HFF-Myc (cell line): ENCODE measurements at regions not wholly inside any gene's neighbourhood (a gene's known extent, or its start where the extent isn't known, plus 50 kb on each side); places are given as distances from the start of the nearest gene placed in this dataset.

Experiments
- DNase-seq: peaks from one replicate; pipeline ENCODE4 v3.0.0-alpha.2; 2011; ENCODE audit warnings: low read depth; ENCODE audit errors: extremely low read depth
- H3K4me3 ChIP-seq: replicated peaks from 2 replicates; pipeline ENCODE4 v1.5.1; 2011; ENCODE audit warnings: low read depth, mild to moderate bottlenecking, control low read depth, low read length
- TF ChIP-seq, protein P1 (sequence below): IDR thresholded peaks from 2 replicates; pipeline ENCODE4 v1.5.1; 2012; ENCODE audit warnings: mild to moderate bottlenecking, low read depth, low read length, control low read depth; ENCODE audit errors: missing control alignments

DNA sequence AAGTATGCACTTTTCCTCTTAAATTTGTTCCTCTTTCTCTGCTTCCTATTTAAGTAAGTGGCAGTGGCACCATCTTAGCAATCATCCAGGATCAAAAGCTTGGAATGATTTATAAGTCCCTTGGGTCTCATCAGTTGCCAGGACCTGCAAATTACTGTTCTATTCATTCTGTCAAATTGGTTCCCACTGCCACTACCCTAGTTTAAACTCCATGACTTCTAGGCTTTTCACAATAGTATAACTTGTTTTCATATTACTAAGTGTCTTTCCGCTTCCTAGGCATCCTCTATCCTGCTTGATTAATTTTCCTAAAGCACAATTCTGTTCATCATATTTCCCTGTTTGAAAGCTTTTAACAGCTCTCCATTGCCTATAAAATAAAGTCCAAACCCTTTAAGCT, 363.9 kb upstream of the MEF2C start:
- TF ChIP-seq, protein P1, sequence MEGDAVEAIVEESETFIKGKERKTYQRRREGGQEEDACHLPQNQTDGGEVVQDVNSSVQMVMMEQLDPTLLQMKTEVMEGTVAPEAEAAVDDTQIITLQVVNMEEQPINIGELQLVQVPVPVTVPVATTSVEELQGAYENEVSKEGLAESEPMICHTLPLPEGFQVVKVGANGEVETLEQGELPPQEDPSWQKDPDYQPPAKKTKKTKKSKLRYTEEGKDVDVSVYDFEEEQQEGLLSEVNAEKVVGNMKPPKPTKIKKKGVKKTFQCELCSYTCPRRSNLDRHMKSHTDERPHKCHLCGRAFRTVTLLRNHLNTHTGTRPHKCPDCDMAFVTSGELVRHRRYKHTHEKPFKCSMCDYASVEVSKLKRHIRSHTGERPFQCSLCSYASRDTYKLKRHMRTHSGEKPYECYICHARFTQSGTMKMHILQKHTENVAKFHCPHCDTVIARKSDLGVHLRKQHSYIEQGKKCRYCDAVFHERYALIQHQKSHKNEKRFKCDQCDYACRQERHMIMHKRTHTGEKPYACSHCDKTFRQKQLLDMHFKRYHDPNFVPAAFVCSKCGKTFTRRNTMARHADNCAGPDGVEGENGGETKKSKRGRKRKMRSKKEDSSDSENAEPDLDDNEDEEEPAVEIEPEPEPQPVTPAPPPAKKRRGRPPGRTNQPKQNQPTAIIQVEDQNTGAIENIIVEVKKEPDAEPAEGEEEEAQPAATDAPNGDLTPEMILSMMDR = no peak
- H3K4me3 ChIP-seq = no peak overlapping the region
- DNase-seq = no peak

DNA sequence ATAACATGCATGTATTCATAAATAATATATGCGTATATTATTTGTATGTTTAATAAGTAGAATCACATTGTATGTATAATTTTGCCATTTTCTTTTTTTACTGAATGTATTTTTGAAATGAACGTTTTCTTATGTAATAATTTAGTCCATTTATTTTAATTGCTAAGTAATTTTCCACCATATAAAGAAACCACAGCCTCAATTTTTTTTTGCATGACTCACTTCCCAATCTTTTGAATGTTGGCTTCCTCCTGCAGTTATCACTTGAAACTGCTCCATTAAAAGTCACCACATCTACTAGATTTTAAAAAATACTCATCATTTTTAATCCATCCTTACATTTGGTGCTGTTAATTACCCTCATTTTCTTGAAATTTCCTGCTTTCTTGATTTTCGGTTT, 363.3 kb upstream of the MEF2C start:
- no peak for DNase-seq
- TF ChIP-seq, protein P1 = no peak
- H3K4me3 ChIP-seq = no peak overlapping the region

DNA sequence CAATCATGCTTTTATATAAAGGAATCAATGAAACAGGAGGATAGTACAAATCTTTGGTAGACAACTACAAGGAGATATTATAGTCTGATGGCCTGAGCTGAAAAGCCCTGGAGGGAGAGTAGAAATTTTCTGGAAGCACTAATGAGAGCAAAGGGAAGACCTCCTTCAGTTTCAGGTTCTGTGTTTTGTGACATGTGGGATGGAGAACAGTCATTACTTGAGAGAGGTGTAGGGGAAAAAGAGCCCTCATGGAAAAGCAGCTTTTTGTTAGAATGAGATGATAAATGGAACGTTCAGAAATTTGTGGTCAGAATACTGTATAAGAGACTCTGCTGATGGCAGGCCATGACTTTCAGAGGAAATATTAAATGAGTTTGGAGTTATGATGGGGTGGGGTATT, 360.6 kb upstream of the MEF2C start:
- DNase-seq = no peak
- TF ChIP-seq, protein P1 = no peak
- H3K4me3 ChIP-seq = no peak overlapping the region

DNA sequence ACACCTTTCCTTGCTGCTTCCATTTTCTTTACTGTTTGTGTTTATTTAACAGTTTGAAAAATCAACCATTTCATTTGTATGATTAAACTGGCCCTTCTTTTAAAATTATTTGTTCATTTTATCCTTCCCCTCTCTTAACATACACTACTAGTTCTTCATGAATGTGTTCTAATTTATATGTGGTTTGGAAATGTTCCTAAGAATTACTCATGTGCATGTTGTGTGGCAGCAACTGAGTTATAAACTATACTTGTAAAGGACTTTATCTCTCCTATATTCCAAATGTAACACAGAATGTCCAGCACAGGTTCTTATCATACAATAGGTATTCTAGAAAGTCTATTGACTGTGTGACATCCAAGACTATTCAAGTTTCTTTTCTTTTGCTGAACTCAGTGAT, 358.2 kb upstream of the MEF2C start:
- TF ChIP-seq, protein P1 = no peak
- no peak overlapping the region for H3K4me3 ChIP-seq
- no peak for DNase-seq

DNA sequence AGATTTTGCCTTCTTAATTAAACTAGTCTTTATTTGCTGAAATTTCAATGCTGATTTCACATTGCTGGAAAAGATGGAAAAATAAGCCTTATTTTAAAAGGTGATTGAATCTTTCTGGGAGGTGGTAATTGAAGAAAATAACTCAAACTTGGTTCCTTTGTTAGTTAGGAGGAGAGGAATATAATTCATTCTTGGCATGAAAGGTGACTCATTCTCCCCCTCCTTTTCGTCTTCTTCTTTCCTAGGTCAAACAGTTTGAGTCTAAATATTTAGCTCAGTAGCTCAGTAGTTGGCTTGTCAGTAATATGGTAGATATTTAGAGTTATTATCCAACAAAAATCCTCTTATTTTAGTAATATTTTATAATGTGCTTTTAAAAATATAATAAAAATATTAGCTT, 353.9 kb upstream of the MEF2C start:
- no peak for DNase-seq
- no peak overlapping the region for H3K4me3 ChIP-seq
- TF ChIP-seq, protein P1 = no peak

DNA sequence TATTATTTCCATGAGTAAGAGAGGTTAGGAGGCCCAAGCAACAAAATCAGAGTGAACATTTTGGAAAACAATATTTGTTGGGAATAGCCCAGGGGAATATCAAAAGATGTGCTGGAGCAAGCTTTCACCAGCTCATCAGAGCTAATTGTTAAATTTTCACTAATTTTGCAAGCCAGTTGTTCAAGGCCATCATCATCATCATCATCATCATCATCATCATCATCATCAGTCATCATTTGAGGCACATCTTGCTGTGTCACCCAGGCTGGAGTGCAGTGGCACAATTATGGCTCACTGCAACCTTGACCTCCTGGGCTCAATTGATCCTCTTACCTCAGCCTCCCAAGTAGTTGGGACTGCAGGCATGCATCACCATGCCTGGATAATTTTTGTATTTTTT, 350.5 kb upstream of the MEF2C start:
- DNase-seq = no peak
- TF ChIP-seq, protein P1 = no peak
- H3K4me3 ChIP-seq = no peak overlapping the region

DNA sequence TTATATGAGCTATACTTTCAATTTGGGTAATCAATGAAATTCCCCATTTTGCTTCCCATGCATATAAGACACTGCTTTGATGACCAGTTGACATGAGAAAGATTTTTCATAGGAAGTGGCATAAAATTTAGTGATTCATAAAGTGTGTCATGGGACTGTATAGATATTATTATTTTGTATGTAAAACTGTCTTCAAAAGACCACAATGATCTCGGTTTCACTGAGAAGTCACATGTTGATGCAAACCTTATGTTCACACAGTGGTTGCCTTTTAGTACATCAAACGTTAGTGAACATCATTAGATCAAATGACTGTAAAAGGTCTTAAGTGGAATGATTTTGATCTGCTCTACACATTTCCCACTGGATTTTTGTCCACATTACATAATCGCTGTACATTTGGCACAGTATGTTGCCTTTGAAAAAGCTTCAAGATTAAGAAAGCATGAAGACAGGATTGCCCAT, 349.2 kb upstream of the MEF2C start:
- TF ChIP-seq, protein P1 = no peak
- H3K4me3 ChIP-seq = no peak overlapping the region
- DNase-seq = no peak
